Small intestine (tissue), 7 donors: ENCODE measurements at regions not wholly inside any gene's neighbourhood (a gene's known extent, or its start where the extent isn't known, plus 50 kb on each side); places are given as distances from the start of the nearest gene placed in this dataset.

Experiments used
- DNase-seq, 2 donors: peaks; one replicate each; pipeline versions ENCODE4 v3.0.0 to v3.0.0-alpha.2; 2013
- FAIRE-seq: peaks from 2 replicates; lab custom pipeline; 2012; peaks lifted over from hg19 to GRCh38; lab: Jason Lieb, UNC
- H3K27ac ChIP-seq, 3 donors: one replicate each; pipeline ENCODE4 v1.5.1; 2013; ENCODE audit warnings: low read length in 2 of 3, mild to moderate bottlenecking in 2 of 3, control low read depth in 1 of 3, inconsistent platforms in 1 of 3, low read depth in 1 of 3, moderate library complexity in 1 of 3
- H3K27me3 ChIP-seq, 3 donors: one replicate each; pipeline ENCODE4 v1.6.1; 2013; ENCODE audit warnings: low read length in 3 of 3, inconsistent platforms in 1 of 3; ENCODE audit not compliant: control insufficient read depth in 3 of 3, insufficient read depth in 3 of 3
- H3K36me3 ChIP-seq, 3 donors: one replicate each; pipeline ENCODE4 v1.6.1; 2013; ENCODE audit warnings: low read length in 3 of 3, inconsistent platforms in 1 of 3, low read depth in 1 of 3, mild to moderate bottlenecking in 1 of 3, moderate library complexity in 1 of 3; ENCODE audit not compliant: control insufficient read depth in 3 of 3, insufficient read depth in 2 of 3
- H3K4me1 ChIP-seq, 3 donors: one replicate each; pipeline ENCODE4 v1.6.1; 2013; ENCODE audit warnings: low read length in 2 of 3, inconsistent platforms in 1 of 3, low read depth in 1 of 3, mild to moderate bottlenecking in 1 of 3, moderate library complexity in 1 of 3; ENCODE audit not compliant: control insufficient read depth in 3 of 3, insufficient read depth in 2 of 3
- H3K4me3 ChIP-seq, 3 donors: one replicate each; pipeline ENCODE4 v1.5.1; 2013; ENCODE audit warnings: low read length in 3 of 3, control low read depth in 1 of 3, inconsistent platforms in 1 of 3, low read depth in 1 of 3, mild to moderate bottlenecking in 1 of 3, moderate library complexity in 1 of 3
- H3K9me3 ChIP-seq, 2 donors: one replicate each; pipeline ENCODE4 v1.6.1; 2013; ENCODE audit warnings: low read depth in 1 of 2, low read length in 1 of 2; ENCODE audit not compliant: control insufficient read depth in 2 of 2, insufficient read depth in 1 of 2
- WGBS, 3 donors: extraction: QIAGEN DNeasy Blood & Tissue Kit; methylation state at CpG; one replicate each; pipeline ENCODE4 v1.1.7; 2013; 5-methylcytosine and 5-hydroxymethylcytosine counted together
- donor health status: healthy with polysubstance abuse.
- donor health status: control.
- donor health status: control.
- donor health status: Bipolar disorder and iron deficiency.
- donor health status: healthy.

- FAIRE-seq: no peak
- no peaks in the 10 kb centered on the region for H3K4me1 ChIP-seq
- no peak for DNase-seq
- no peaks in the 10 kb centered on the region for H3K9me3 ChIP-seq
- H3K27ac ChIP-seq: no peak overlapping the region
- no peaks in the 10 kb centered on the region for H3K27me3 ChIP-seq
- no peaks in the 10 kb centered on the region for H3K36me3 ChIP-seq
- 62 to 89% (median 81%) methylated on average over 1 of the region's 1 CpG for WGBS, 3 donors
- H3K4me3 ChIP-seq: no peak overlapping the region
Measured at GRCh38 chr2:155026651-155027174, 328.2 kb downstream of the KCNJ3 start.

GRCh38 chr2:155023674-155024073 is 325.2 kb downstream of the KCNJ3 start:
- DNase-seq (no peak), FAIRE-seq (no peak)
- no peaks in the 10 kb centered on the region for H3K9me3 ChIP-seq
- no peaks in the 10 kb centered on the region for H3K4me1 ChIP-seq
- H3K27ac ChIP-seq: no peak overlapping the region
- no peaks in the 10 kb centered on the region for H3K36me3 ChIP-seq
- no peaks in the 10 kb centered on the region for H3K27me3 ChIP-seq
- 3 to 44% (median 21%) methylated on average over 1 of the region's 1 CpG for WGBS, 3 donors
- no peak overlapping the region for H3K4me3 ChIP-seq

GRCh38 chr2:155022531-155022930 is 324.0 kb downstream of the KCNJ3 start:
- DNase-seq (no peak), FAIRE-seq (no peak)
- H3K27ac ChIP-seq: no peak overlapping the region
- no peaks in the 10 kb centered on the region for H3K9me3 ChIP-seq
- no peaks in the 10 kb centered on the region for H3K4me1 ChIP-seq
- no peak overlapping the region for H3K4me3 ChIP-seq
- no peaks in the 10 kb centered on the region for H3K36me3 ChIP-seq
- no peaks in the 10 kb centered on the region for H3K27me3 ChIP-seq

- Histone ChIP-seq H3K9me3 (no peaks in the 10 kb centered on the region), H3K36me3 (no peaks in the 10 kb centered on the region), H3K4me3 (no peak overlapping the region), H3K4me1 (no peaks in the 10 kb centered on the region), H3K27ac (no peak overlapping the region), H3K27me3 (no peaks in the 10 kb centered on the region)
- DNase-seq: no peak
- 75 to 92% (median 84%) methylated on average over 1 of the region's 1 CpG for WGBS, 3 donors
- no peak for FAIRE-seq
Measured at GRCh38 chr2:155021618-155022017, 323.1 kb downstream of the KCNJ3 start.

GRCh38 chr2:155020246-155020645 is 321.8 kb downstream of the KCNJ3 start:
- Histone ChIP-seq H3K4me1 (no peaks in the 10 kb centered on the region), H3K4me3 (no peak overlapping the region), H3K9me3 (no peaks in the 10 kb centered on the region), H3K27me3 (no peaks in the 10 kb centered on the region), H3K27ac (no peak overlapping the region), H3K36me3 (no peaks in the 10 kb centered on the region)
- DNase-seq: no peak
- 56 to 84% (median 61%) methylated on average over 1 of the region's 1 CpG for WGBS, 3 donors
- FAIRE-seq: no peak

- H3K36me3 ChIP-seq: no peaks in the 10 kb centered on the region
- FAIRE-seq: no peak
- no peak overlapping the region for H3K27ac ChIP-seq
- no peaks in the 10 kb centered on the region for H3K27me3 ChIP-seq
- WGBS, 3 donors: 75 to 95% (median 83%) methylated on average over 2 of the region's 2 CpGs
- DNase-seq: no peak
- no peaks in the 10 kb centered on the region for H3K4me1 ChIP-seq
- H3K9me3 ChIP-seq: no peaks in the 10 kb centered on the region
- H3K4me3 ChIP-seq: no peak overlapping the region
Measured at GRCh38 chr2:155010925-155011324, 312.4 kb downstream of the KCNJ3 start.

- WGBS, 3 donors: 67 to 77% (median 76%) methylated on average over 2 of the region's 2 CpGs
- Histone ChIP-seq H3K27me3 (no peaks in the 10 kb centered on the region), H3K36me3 (no peaks in the 10 kb centered on the region), H3K9me3 (no peaks in the 10 kb centered on the region), H3K27ac (no peak overlapping the region), H3K4me1 (no peaks in the 10 kb centered on the region), H3K4me3 (no peak overlapping the region)
- FAIRE-seq (no peak), DNase-seq (no peak)
Measured at GRCh38 chr2:154995361-154995760, 296.9 kb downstream of the KCNJ3 start.

GRCh38 chr2:154992826-154993225 is 294.3 kb downstream of the KCNJ3 start:
- WGBS, 3 donors: 52 to 62% (median 58%) methylated on average over 2 of the region's 2 CpGs

GRCh38 chr2:154978710-154979109 is 280.2 kb downstream of the KCNJ3 start:
- no peaks in the 10 kb centered on the region for H3K36me3 ChIP-seq
- no peaks in the 10 kb centered on the region for H3K4me1 ChIP-seq
- H3K27me3 ChIP-seq: no peaks in the 10 kb centered on the region
- DNase-seq (no peak), FAIRE-seq (no peak)
- 48 to 58% (median 52%) methylated on average over 3 of the region's 3 CpGs for WGBS, 3 donors
- H3K27ac ChIP-seq: no peak overlapping the region
- H3K4me3 ChIP-seq: no peak overlapping the region
- H3K9me3 ChIP-seq: no peaks in the 10 kb centered on the region

More at GRCh38 chr2:154992826-154993225, 294.3 kb downstream of the KCNJ3 start:
- H3K36me3 ChIP-seq: no peaks in the 10 kb centered on the region
- H3K27ac ChIP-seq: no peak overlapping the region
- DNase-seq: peak in 1 of 2 donors; percentile 13
- H3K9me3 ChIP-seq: no peaks in the 10 kb centered on the region
- H3K27me3 ChIP-seq: no peaks in the 10 kb centered on the region
- FAIRE-seq: no peak
- no peaks in the 10 kb centered on the region for H3K4me1 ChIP-seq
- H3K4me3 ChIP-seq: no peak overlapping the region
